Upper lobe of right lung (tissue), 1 donor: ENCODE measurements at regions not wholly inside any gene's neighbourhood (a gene's known extent, or its start where the extent isn't known, plus 50 kb on each side); places are given as distances from the start of the nearest gene placed in this dataset.

Experiments
- ATAC-seq: fragments of 200-7000 bp; cut with Tn5 transposase; one replicate; pipeline ENCODE4 v1.9.1; 2020; ENCODE audit warnings: mild to moderate bottlenecking, moderate library complexity
- DNase-seq: peaks from one replicate; pipeline ENCODE4 v3.0.0-alpha.2; 2020
- H3K27ac ChIP-seq: fragments of 200-600 bp; one replicate; pipeline ENCODE4 v1.8.0; 2022
- H3K27me3 ChIP-seq: fragments of 200-600 bp; one replicate; pipeline ENCODE4 v1.8.0; 2022; ENCODE audit warnings: mild to moderate bottlenecking
- H3K36me3 ChIP-seq: fragments of 200-600 bp; one replicate; pipeline ENCODE4 v1.8.0; 2022
- H3K4me1 ChIP-seq: fragments of 200-600 bp; one replicate; pipeline ENCODE4 v1.8.0; 2022
- H3K4me3 ChIP-seq: fragments of 200-600 bp; one replicate; pipeline ENCODE4 v1.8.0; 2022; ENCODE audit warnings: mild to moderate bottlenecking
- H3K9me3 ChIP-seq: fragments of 200-600 bp; one replicate; pipeline ENCODE4 v1.8.0; 2022
- CTCF ChIP-seq: fragments of 200-600 bp; IDR thresholded peaks from one replicate; pipeline ENCODE4 v1.8.0; 2022; ENCODE audit warnings: antibody characterized with exemption
- intact Hi-C: fragments of 100-400 bp; cut with DNase I; formaldehyde crosslinking; loops from one replicate; pipeline ENCODE4 v1.11.0; 2022
- donor health status: DM: no; HTN: yes; CAD: no; lungs with severe emphysema.

GRCh38 chr9:113659039-113659438 is 195.5 kb downstream of the RGS3 start:
- Histone ChIP-seq H3K36me3 (no peaks in the 10 kb centered on the region), H3K9me3 (no peaks in the 10 kb centered on the region), H3K4me3 (no peak overlapping the region), H3K27me3 (peaks cover 5% of the 10 kb centered on the region), H3K27ac (no peak overlapping the region), H3K4me1 (peaks cover 22% of the 10 kb centered on the region)
- ATAC-seq = no peak
- no peak for DNase-seq
- intact Hi-C loops = loop anchor here (5.0 kb wide), 1 partner anchor 212 kb away; no protein-coding TSS in a partner anchor
- no peak for TF ChIP-seq CTCF

GRCh38 chr9:113659740-113660139 is 196.2 kb downstream of the RGS3 start:
- no peaks in the 10 kb centered on the region for H3K36me3 ChIP-seq
- peaks cover 5% of the 10 kb centered on the region for H3K27me3 ChIP-seq
- H3K27ac ChIP-seq = no peak overlapping the region
- TF ChIP-seq CTCF = no peak
- ATAC-seq (no peak), DNase-seq (peak; percentile 12)
- intact Hi-C loops = loop anchor here (5.0 kb wide), 1 partner anchor 212 kb away; no protein-coding TSS in a partner anchor
- peaks cover 16% of the 10 kb centered on the region for H3K4me1 ChIP-seq
- no peak overlapping the region for H3K4me3 ChIP-seq
- H3K9me3 ChIP-seq = no peaks in the 10 kb centered on the region

- no peaks in the 10 kb centered on the region for H3K36me3 ChIP-seq
- peaks cover 5% of the 10 kb centered on the region for H3K27me3 ChIP-seq
- peak; percentile 2 for DNase-seq
- H3K4me3 ChIP-seq = no peak overlapping the region
- TF ChIP-seq CTCF = no peak
- no peak for ATAC-seq
- H3K9me3 ChIP-seq = no peaks in the 10 kb centered on the region
- intact Hi-C loops = no loop called here
- H3K27ac ChIP-seq = no peak overlapping the region
- H3K4me1 ChIP-seq = peaks cover 12% of the 10 kb centered on the region
These were observed 196.7 kb downstream of the RGS3 start for GRCh38 chr9:113660196-113660595.

- no peak for ATAC-seq
- H3K4me1 ChIP-seq = peaks cover 7% of the 10 kb centered on the region
- DNase-seq = no peak
- H3K9me3 ChIP-seq = no peaks in the 10 kb centered on the region
- TF ChIP-seq CTCF = no peak
- intact Hi-C loops = no loop called here
- no peaks in the 10 kb centered on the region for H3K36me3 ChIP-seq
- H3K27ac ChIP-seq = no peak overlapping the region
- H3K27me3 ChIP-seq = peaks cover 5% of the 10 kb centered on the region
- H3K4me3 ChIP-seq = no peak overlapping the region
These were observed 197.5 kb downstream of the RGS3 start for GRCh38 chr9:113661074-113661473.

- Histone ChIP-seq H3K4me1 (no peaks in the 10 kb centered on the region), H3K27me3 (peaks cover 5% of the 10 kb centered on the region), H3K9me3 (no peaks in the 10 kb centered on the region), H3K4me3 (no peak overlapping the region), H3K27ac (no peak overlapping the region), H3K36me3 (no peaks in the 10 kb centered on the region)
- intact Hi-C loops = no loop called here
- peak; percentile 5 for DNase-seq
- TF ChIP-seq CTCF = no peak
- no peak for ATAC-seq
These were observed 200.8 kb downstream of the RGS3 start for GRCh38 chr9:113664181-113664875.

GRCh38 chr9:113665064-113665463 is 201.5 kb downstream of the RGS3 start:
- no peak for ATAC-seq
- TF ChIP-seq CTCF = no peak
- no peak overlapping the region for H3K27ac ChIP-seq
- DNase-seq = no peak
- no peaks in the 10 kb centered on the region for H3K9me3 ChIP-seq
- H3K4me1 ChIP-seq = no peaks in the 10 kb centered on the region
- H3K27me3 ChIP-seq = peaks cover 5% of the 10 kb centered on the region
- no peak overlapping the region for H3K4me3 ChIP-seq
- H3K36me3 ChIP-seq = no peaks in the 10 kb centered on the region
- intact Hi-C loops = no loop called here
